OCI-LY7 (cell line): ENCODE measurements at regions not wholly inside any gene's neighbourhood (a gene's known extent, or its start where the extent isn't known, plus 50 kb on each side); places are given as distances from the start of the nearest gene placed in this dataset.
"Not testable (repeated sequence)": the region's sequence is repeated elsewhere in the genome, so short reads cannot be mapped to it uniquely, and the experiment has no call there.

ENCODE experiments used
- BruUV-seq: library from RNA; stranded (reverse); fragments of 400-500 nt; replicated peaks from 2 replicates; lab custom pipeline; 2021; lab: Mats Ljungman, UMichigan
- CTCF ChIA-PET: fragments of 300-600 bp; sonication (Branson Sonifier 250); formaldehyde crosslinking; loops from one replicate; lab custom pipeline; 2022; ENCODE audit warnings: antibody characterized with exemption; ENCODE audit not compliant: unreplicated experiment; lab: Charles Lee
- POLR2A ChIA-PET: fragments of 300-600 bp; sonication (Branson Sonifier 250); formaldehyde crosslinking; loops from one replicate; lab custom pipeline; 2022; ENCODE audit warnings: antibody characterized with exemption; lab: Charles Lee
- DNase-seq: peaks from one replicate; pipeline ENCODE4 v3.0.0-alpha.2; 2015; ENCODE audit warnings: low spot score
- H2AFZ ChIP-seq: fragments of 200-600 bp; sonication (generic), shearing (Covaris generic); 2 replicates; pipeline ENCODE4 v1.6.1; 2014; ENCODE audit warnings: mild to moderate bottlenecking, antibody characterized with exemption, low read length, moderate library complexity
- H3K27ac ChIP-seq: fragments of 200-600 bp; sonication (generic); 2 replicates; pipeline ENCODE4 v1.5.1; 2014; ENCODE audit warnings: mixed run types, low read depth, mild to moderate bottlenecking, moderate library complexity, low read length, inconsistent platforms; ENCODE audit not compliant: poor library complexity, severe bottlenecking
- H3K36me3 ChIP-seq: fragments of 200-600 bp; sonication (generic); 2 replicates; pipeline ENCODE4 v1.6.1; 2014; ENCODE audit warnings: mild to moderate bottlenecking, antibody characterized with exemption, low read length, moderate library complexity, mixed read lengths; ENCODE audit not compliant: insufficient read depth
- H3K4me1 ChIP-seq: fragments of 200-600 bp; sonication (generic); 2 replicates; pipeline ENCODE4 v1.5.1; 2014; ENCODE audit warnings: mild to moderate bottlenecking, low read length; ENCODE audit not compliant: insufficient read depth, poor library complexity, severe bottlenecking
- H3K4me2 ChIP-seq: fragments of 200-600 bp; sonication (generic); 2 replicates; pipeline ENCODE4 v1.6.1; 2014; ENCODE audit warnings: mild to moderate bottlenecking, low read length
- H3K4me3 ChIP-seq: fragments of 200-600 bp; sonication (generic); 2 replicates; pipeline ENCODE4 v1.5.1; 2014; ENCODE audit warnings: mild to moderate bottlenecking, low read depth, low read length; ENCODE audit not compliant: poor library complexity, severe bottlenecking
- H3K79me2 ChIP-seq: fragments of 200-600 bp; sonication (generic); 2 replicates; pipeline ENCODE4 v1.6.1; 2016; ENCODE audit warnings: low read depth, mild to moderate bottlenecking, low read length, moderate library complexity, mixed read lengths; ENCODE audit not compliant: insufficient read depth
- H3K9me2 ChIP-seq: fragments of 200-600 bp; sonication (generic); 2 replicates; pipeline ENCODE4 v1.6.1; 2016; ENCODE audit warnings: mild to moderate bottlenecking, low read length, mixed read lengths; ENCODE audit not compliant: insufficient read depth
- H3K9me3 ChIP-seq: fragments of 200-600 bp; sonication (generic); 2 replicates; pipeline ENCODE4 v1.6.1; 2014; ENCODE audit warnings: mild to moderate bottlenecking, mixed run types, low read length, mixed read lengths
- H4K20me1 ChIP-seq: fragments of 200-600 bp; sonication (generic); 2 replicates; pipeline ENCODE4 v1.6.1; 2014; ENCODE audit warnings: mild to moderate bottlenecking, antibody characterized with exemption, low read length, moderate library complexity, mixed read lengths; ENCODE audit not compliant: insufficient read depth
- CTCF ChIP-seq: fragments of 200-600 bp; sonication (generic); conservative IDR thresholded peaks from 2 replicates; pipeline ENCODE4 v1.5.1; 2014; ENCODE audit warnings: mild to moderate bottlenecking, antibody characterized with exemption, low read length, moderate library complexity, mixed read lengths
- EZH2phosphoT487 ChIP-seq: fragments of 200-600 bp; sonication (generic); IDR thresholded peaks from 2 replicates; pipeline ENCODE4 v1.6.1; 2018; ENCODE audit warnings: low read depth, borderline replicate concordance, mild to moderate bottlenecking, mixed run types, antibody characterized with exemption, low read length, moderate library complexity, mixed read lengths
- intact Hi-C: fragments of 100-400 bp; cut with micrococcal nuclease; formaldehyde crosslinking; loops from one replicate; pipeline ENCODE4 v1.10.0; 2022; ENCODE audit not compliant: unreplicated experiment

DNA sequence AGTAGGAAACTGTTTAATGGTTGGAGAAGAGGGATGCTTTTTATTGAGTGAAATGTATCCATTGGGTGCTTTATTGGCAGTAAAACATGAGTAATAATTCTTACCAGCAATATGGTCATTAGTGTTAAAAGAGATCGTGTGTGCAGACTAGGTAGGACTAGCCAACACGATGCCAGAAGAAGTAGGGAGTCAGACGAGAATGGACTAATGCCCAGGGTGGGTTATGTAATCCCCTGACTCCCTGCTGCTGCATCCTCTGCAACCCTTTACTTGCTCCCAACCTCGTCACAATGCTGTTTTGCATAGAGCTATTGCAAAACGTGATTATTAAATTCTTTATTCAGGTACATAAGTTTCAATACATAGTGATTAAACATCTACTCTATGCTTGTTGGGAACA, 1213.7 kb downstream of the GATA3 start:
- ChIA-PET POLR2A (interaction anchor here (0.7 kb wide), 1 partner anchor 569 kb away, joined by 3 read pairs; no protein-coding TSS in a partner anchor), CTCF (no interaction called here)
- no peaks in the 10 kb centered on the region for H4K20me1 ChIP-seq
- BruUV-seq = no TSS peak
- H3K4me1 ChIP-seq = no peaks in the 10 kb centered on the region
- H3K4me3 ChIP-seq = no peak overlapping the region
- H3K9me3 ChIP-seq = no peaks in the 10 kb centered on the region
- H3K36me3 ChIP-seq = no peaks in the 10 kb centered on the region
- H3K79me2 ChIP-seq = no peaks in the 10 kb centered on the region
- no peaks in the 10 kb centered on the region for H3K9me2 ChIP-seq
- no peak overlapping the region for H3K27ac ChIP-seq
- H2AFZ ChIP-seq = no peak overlapping the region
- intact Hi-C loops = no loop called here
- no peak overlapping the region for H3K4me2 ChIP-seq
- no peak for TF ChIP-seq CTCF
- no peak for TF ChIP-seq EZH2phosphoT487
- no peak for DNase-seq

- H3K27ac ChIP-seq, POLR2A ChIA-PET, H3K9me2 ChIP-seq, H3K36me3 ChIP-seq, DNase-seq, intact Hi-C loops, H3K4me3 ChIP-seq, BruUV-seq, H3K79me2 ChIP-seq, H3K4me2 ChIP-seq, CTCF ChIA-PET, H3K4me1 ChIP-seq, H3K9me3 ChIP-seq, H2AFZ ChIP-seq, H4K20me1 ChIP-seq: not testable (repeated sequence)
Measured at GRCh38 chr10:9273126-9273833, 1218.8 kb downstream of the GATA3 start.

DNA sequence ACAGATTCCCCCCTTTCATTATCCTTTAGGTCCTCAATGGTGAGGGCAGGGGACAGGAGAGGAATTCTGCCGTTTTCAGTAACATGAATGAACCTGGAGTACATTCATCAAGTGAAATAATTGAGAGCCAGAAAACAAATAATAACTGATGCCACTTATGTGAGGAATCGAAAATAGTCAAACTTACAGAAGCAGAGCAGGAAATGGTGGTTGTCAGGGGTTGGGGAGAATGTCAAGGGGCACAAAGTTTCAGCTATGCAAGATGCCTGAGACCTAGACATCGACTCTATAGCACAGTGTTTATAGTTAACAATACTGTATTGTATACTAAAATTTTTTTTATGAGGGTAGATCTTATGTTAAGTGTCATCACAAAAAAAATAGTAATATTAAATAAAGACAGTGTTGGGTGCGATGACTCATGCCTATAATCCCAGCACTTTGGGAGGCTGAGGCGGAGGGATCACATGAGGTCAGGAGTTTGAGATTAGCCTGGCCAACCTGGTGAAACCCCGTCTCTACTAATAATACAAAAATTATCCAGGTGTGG, 1219.8 kb downstream of the GATA3 start:
- Histone ChIP-seq H3K4me1 (no peaks in the 10 kb centered on the region), H3K79me2 (no peaks in the 10 kb centered on the region), H3K36me3 (no peaks in the 10 kb centered on the region), H3K9me2 (no peaks in the 10 kb centered on the region), H3K27ac (no peak overlapping the region), H3K9me3 (no peaks in the 10 kb centered on the region), H3K4me2 (no peak overlapping the region), H4K20me1 (no peaks in the 10 kb centered on the region), H2AFZ (no peak overlapping the region), H3K4me3 (no peak overlapping the region)
- ChIA-PET POLR2A (interaction anchor here (1.5 kb wide), 1 partner anchor 21 kb away, joined by 3 read pairs; no protein-coding TSS in a partner anchor), CTCF (no interaction called here)
- TF ChIP-seq CTCF (no peak), EZH2phosphoT487 (no peak)
- intact Hi-C loops = no loop called here
- DNase-seq = no peak
- BruUV-seq = no TSS peak
